ENCODE measurements at regions not wholly inside any gene's neighbourhood (a gene's known extent, or its start where the extent isn't known, plus 50 kb on each side); places are given as distances from the start of the nearest gene placed in this dataset.

- TF ChIP-seq CTCF (IDR thresholded peaks at IDR 0.05): no peak
- TF ChIP-seq EP300 (IDR thresholded peaks at IDR 0.05): no peak
- TF ChIP-seq POLR2A (IDR thresholded peaks at IDR 0.05): no peak
Measured at GRCh38 chr10:78706256-78706655, 362.5 kb upstream of the ZMIZ1 start.

All from tibial nerve (tissue), 4 donors.